Fibroblast of skin of scalp (primary cell): ENCODE measurements at regions not wholly inside any gene's neighbourhood (a gene's known extent, or its start where the extent isn't known, plus 50 kb on each side); places are given as distances from the start of the nearest gene placed in this dataset.
A peak's percentile ranks its signal among the peaks of the same experiment; 100 is the strongest.
"Not testable (repeated sequence)": the region's sequence is repeated elsewhere in the genome, so short reads cannot be mapped to it uniquely, and the experiment has no call there.

ENCODE experiments used
- DNase-seq: peaks from one replicate; pipeline ENCODE4 v3.0.0-alpha.2; 2013

GRCh38 chr15:81865850-81866537, 179.8 kb downstream of the MEX3B start:
- DNase-seq: no peak

- peak; percentile 61 for DNase-seq
Measured at GRCh38 chr15:81863162-81863561, 182.7 kb downstream of the MEX3B start.

- DNase-seq: no peak
Measured at GRCh38 chr15:81859737-81860516, 185.9 kb downstream of the MEX3B start.

- no peak for DNase-seq
Measured at GRCh38 chr15:81858586-81858985, 187.2 kb downstream of the MEX3B start.

GRCh38 chr15:81858136-81858535, 187.7 kb downstream of the MEX3B start:
- no peak for DNase-seq

- DNase-seq: no peak
Measured at GRCh38 chr15:81856634-81857026, 189.2 kb downstream of the MEX3B start.

GRCh38 chr15:81856001-81856633, 189.7 kb downstream of the MEX3B start:
- DNase-seq: peak; percentile 8

- no peak for DNase-seq
Measured at GRCh38 chr15:81853150-81853748, 192.6 kb downstream of the MEX3B start.

GRCh38 chr15:81852411-81853149, 193.2 kb downstream of the MEX3B start:
- DNase-seq: peak; percentile 44

GRCh38 chr15:81851757-81852156, 194.1 kb downstream of the MEX3B start:
- peak; percentile 14 for DNase-seq

- DNase-seq: no peak
Measured at GRCh38 chr15:81851325-81851724, 194.5 kb downstream of the MEX3B start.

- no peak for DNase-seq
Measured at GRCh38 chr15:81849289-81849688, 196.5 kb downstream of the MEX3B start.

- DNase-seq: no peak
Measured at GRCh38 chr15:81848701-81849100, 197.1 kb downstream of the MEX3B start.

- DNase-seq: no peak
Measured at GRCh38 chr15:81843757-81844407, 201.9 kb downstream of the MEX3B start.

- no peak for DNase-seq
Measured at GRCh38 chr15:81843226-81843625, 202.6 kb downstream of the MEX3B start.

- DNase-seq: no peak
Measured at GRCh38 chr15:81839387-81839786, 206.4 kb downstream of the MEX3B start.

- DNase-seq: no peak
Measured at GRCh38 chr15:81835731-81836130, 210.1 kb downstream of the MEX3B start.

- DNase-seq: no peak
Measured at GRCh38 chr15:81830520-81830919, 215.3 kb downstream of the MEX3B start.

GRCh38 chr15:81829918-81830317, 215.9 kb downstream of the MEX3B start:
- no peak for DNase-seq

- DNase-seq: no peak
Measured at GRCh38 chr15:81828135-81828534, 217.7 kb downstream of the MEX3B start.

- no peak for DNase-seq
Measured at GRCh38 chr15:81825136-81825535, 220.7 kb downstream of the MEX3B start.

GRCh38 chr15:81822587-81822986, 223.2 kb downstream of the MEX3B start:
- not testable (repeated sequence) for DNase-seq
